ENCODE measurements at regions not wholly inside any gene's neighbourhood (a gene's known extent, or its start where the extent isn't known, plus 50 kb on each side); places are given as distances from the start of the nearest gene placed in this dataset.

- no TSS peak for BruUV-seq (replicated peaks)
- POLR2A ChIA-PET: no interaction called here
- CTCF ChIA-PET: no interaction called here
- TF ChIP-seq REST (IDR thresholded peaks at IDR 0.05; ENCODE audit: insufficient read depth in 1 of 2, low read depth in 2 of 2, low read length in 1 of 2) (no peak), POLR2AphosphoS5 (IDR thresholded peaks at IDR 0.05; ENCODE audit: low read depth, low read length) (no peak), SIN3A (IDR thresholded peaks at IDR 0.05; ENCODE audit: borderline replicate concordance, insufficient read depth, low read depth, low read length) (no peak), CTCF (IDR thresholded peaks at IDR 0.05) (no peak), TCF7L2 (IDR thresholded peaks at IDR 0.05; ENCODE audit: low read depth, low read length) (no peak)
- Histone ChIP-seq H3K4me3 (ENCODE audit: low read depth in 2 of 2, low read length in 2 of 2) (no peak overlapping the region), H3K9me3 (ENCODE audit: control insufficient read depth, insufficient read depth, low read depth, low read length) (no peaks in the 10 kb centered on the region), H3K36me3 (ENCODE audit: control insufficient read depth, insufficient read depth, low read length) (no peaks in the 10 kb centered on the region), H3K4me1 (ENCODE audit: control insufficient read depth, insufficient read depth, low read length) (no peaks in the 10 kb centered on the region), H3K27ac (ENCODE audit: low read length) (no peak overlapping the region), H3K27me3 (ENCODE audit: control insufficient read depth, insufficient read depth, low read length) (no peaks in the 10 kb centered on the region)
- ATAC-seq (no peak), DNase-seq (ENCODE audit: low read depth, low spot score) (no peak)
- in situ Hi-C loops (cut with HindIII; ENCODE audit: low pct_unique_long_range_greater_than_20kb, low sequenced_read_pairs): no loop called here
- intact Hi-C loops (cut with micrococcal nuclease; ENCODE audit: unreplicated experiment): no loop called here
Measured at GRCh38 chr5:112018846-112019245, 261.9 kb upstream of the NREP start.

- TF ChIP-seq POLR2AphosphoS5 (IDR thresholded peaks at IDR 0.05; ENCODE audit: low read depth, low read length) (no peak), SIN3A (IDR thresholded peaks at IDR 0.05; ENCODE audit: borderline replicate concordance, insufficient read depth, low read depth, low read length) (no peak), TCF7L2 (IDR thresholded peaks at IDR 0.05; ENCODE audit: low read depth, low read length) (no peak), CTCF (IDR thresholded peaks at IDR 0.05) (no peak), REST (IDR thresholded peaks at IDR 0.05; ENCODE audit: insufficient read depth in 1 of 2, low read depth in 2 of 2, low read length in 1 of 2) (no peak)
- Histone ChIP-seq H3K9me3 (ENCODE audit: control insufficient read depth, insufficient read depth, low read depth, low read length) (no peaks in the 10 kb centered on the region), H3K36me3 (ENCODE audit: control insufficient read depth, insufficient read depth, low read length) (no peaks in the 10 kb centered on the region), H3K27ac (ENCODE audit: low read length) (no peak overlapping the region), H3K4me1 (ENCODE audit: control insufficient read depth, insufficient read depth, low read length) (no peaks in the 10 kb centered on the region), H3K27me3 (ENCODE audit: control insufficient read depth, insufficient read depth, low read length) (no peaks in the 10 kb centered on the region), H3K4me3 (ENCODE audit: low read depth in 2 of 2, low read length in 2 of 2) (no peak overlapping the region)
- ChIA-PET POLR2A (no interaction called here), CTCF (no interaction called here)
- ATAC-seq: no peak
- no TSS peak for BruUV-seq (replicated peaks)
- in situ Hi-C loops (cut with HindIII; ENCODE audit: low pct_unique_long_range_greater_than_20kb, low sequenced_read_pairs) (no loop called here), intact Hi-C loops (cut with micrococcal nuclease; ENCODE audit: unreplicated experiment) (no loop called here)
- DNase-seq (ENCODE audit: low read depth, low spot score): no peak
Measured at GRCh38 chr5:112016980-112017379, 260.0 kb upstream of the NREP start.

Measured in Panc1 (cell line).